Adrenal gland (tissue), 9 donors: ENCODE measurements at regions not wholly inside any gene's neighbourhood (a gene's known extent, or its start where the extent isn't known, plus 50 kb on each side); places are given as distances from the start of the nearest gene placed in this dataset.

Experiments used
- DNase-seq, 7 donors: peaks; one replicate each; pipeline ENCODE4 v3.0.0-alpha.2; 2019 to 2020
- H3K27ac ChIP-seq, 5 donors: fragments of 200-600 bp; sonication (generic) in 4 of 5; 1 replicate in 3 of 5; 2 replicates in 2 of 5; pipeline versions ENCODE4 v1.5.1 to v1.8.0; 2016 to 2020; ENCODE audit warnings: mild to moderate bottlenecking in 1 of 5
- H3K27me3 ChIP-seq: fragments of 200-600 bp; 2 replicates; pipeline ENCODE4 v1.8.0; 2021
- H3K36me3 ChIP-seq, 2 donors: fragments of 200-600 bp; replicated peaks in 1 of 2; 1 replicate in 1 of 2; 2 replicates in 1 of 2; pipeline versions ENCODE4 v1.5.1 to v1.8.0; 2018 to 2022
- H3K4me1 ChIP-seq, 2 donors: fragments of 200-600 bp; replicated peaks in 1 of 2; 1 replicate in 1 of 2; 2 replicates in 1 of 2; pipeline versions ENCODE4 v1.5.1 to v1.8.0; 2018 to 2021
- H3K4me3 ChIP-seq, 4 donors: fragments of 200-600 bp; sonication (generic) in 3 of 4; one replicate each; pipeline ENCODE4 v1.5.1; 2016 to 2018
- H3K9me3 ChIP-seq, 3 donors: fragments of 200-600 bp; sonication (generic) in 1 of 3; replicated peaks in 1 of 3; 1 replicate in 2 of 3; 2 replicates in 1 of 3; pipeline versions ENCODE4 v1.5.1 to v1.8.0; 2016 to 2021
- CTCF ChIP-seq, 6 experiments: fragments of 450-650 bp in 4 of 6; fragments of 200-600 bp in 2 of 6; sonication (generic) in 1 of 6; IDR thresholded peaks; 1 replicate in 5 of 6; 2 replicates in 1 of 6; pipeline versions ENCODE4 v1.5.1 to v1.8.0; 2016 to 2021; ENCODE audit warnings: antibody characterized with exemption in 6 of 6, mild to moderate bottlenecking in 2 of 6, moderate library complexity in 1 of 6
- POLR2A ChIP-seq, 2 donors: fragments of 450-650 bp; IDR thresholded peaks; one replicate each; pipeline ENCODE4 v1.6.1; 2017; ENCODE audit warnings: antibody characterized with exemption in 2 of 2, mild to moderate bottlenecking in 2 of 2, moderate library complexity in 1 of 2
- WGBS, 4 donors: extraction: QIAGEN DNeasy Blood & Tissue Kit in 2 of 4; methylation state at CpG; one replicate each; pipeline versions ENCODE4 v1.1.5 to v1.1.7; 2013 to 2017; 5-methylcytosine and 5-hydroxymethylcytosine counted together
- intact Hi-C, 2 donors: fragments of 100-400 bp; cut with DNase I; formaldehyde crosslinking; loops; one replicate each; pipeline versions ENCODE4 v1.14.1 to v1.15.0; 2022 to 2023
- donor health status: healthy with polysubstance abuse.
- donor health status: Bipolar disorder and iron deficiency.
- donor health status: DM: yes; HTN: yes; CAD: no.
- donor health status: DM: no; HTN: no; CAD: no.
- donor health status: DM: no; HTN: no; CAD: no.

GRCh38 chr7:124413029-124413428, 352.6 kb downstream of the GPR37 start:
- TF ChIP-seq CTCF (IDR thresholded peaks at IDR 0.05) (no peak), POLR2A (IDR thresholded peaks at IDR 0.05) (no peak)
- Histone ChIP-seq H3K9me3 (no peaks in the 10 kb centered on the region), H3K4me3 (no peak overlapping the region), H3K27me3 (no peaks in the 10 kb centered on the region), H3K4me1 (no peaks in the 10 kb centered on the region), H3K36me3 (no peaks in the 10 kb centered on the region), H3K27ac (no peak overlapping the region)
- no peak for DNase-seq
- 46 to 54% (median 50%) methylated on average over 3 of the region's 3 CpGs for WGBS, 4 donors
- intact Hi-C loops, result no loop called here

GRCh38 chr7:124412531-124412930, 353.1 kb downstream of the GPR37 start:
- Histone ChIP-seq H3K27ac (no peak overlapping the region), H3K36me3 (no peaks in the 10 kb centered on the region), H3K4me1 (no peaks in the 10 kb centered on the region), H3K4me3 (peak overlapping the region in 1 of 4 donors; percentile 23), H3K27me3 (no peaks in the 10 kb centered on the region), H3K9me3 (no peaks in the 10 kb centered on the region)
- intact Hi-C loops, result no loop called here
- WGBS, 4 donors, result 62 to 68% (median 63%) methylated on average over 6 of the region's 6 CpGs
- TF ChIP-seq CTCF (IDR thresholded peaks at IDR 0.05) (no peak), POLR2A (IDR thresholded peaks at IDR 0.05) (no peak)
- no peak for DNase-seq

- H3K36me3 ChIP-seq, result no peaks in the 10 kb centered on the region
- no peaks in the 10 kb centered on the region for H3K9me3 ChIP-seq
- peak in 2 of 7 donors; percentile 5 to 12 for DNase-seq
- TF ChIP-seq CTCF (IDR thresholded peaks at IDR 0.05), result no peak
- TF ChIP-seq POLR2A (IDR thresholded peaks at IDR 0.05), result no peak
- no peak overlapping the region for H3K27ac ChIP-seq
- 27 to 35% (median 32%) methylated on average over 7 of the region's 7 CpGs for WGBS, 4 donors
- intact Hi-C loops, result no loop called here
- H3K4me1 ChIP-seq, result no peaks in the 10 kb centered on the region
- H3K4me3 ChIP-seq, result peak overlapping the region in 1 of 4 donors; percentile 23
- H3K27me3 ChIP-seq, result no peaks in the 10 kb centered on the region
These were observed 353.8 kb downstream of the GPR37 start for GRCh38 chr7:124411796-124412195.

- DNase-seq, result no peak
- Histone ChIP-seq H3K4me3 (no peak overlapping the region), H3K27ac (no peak overlapping the region), H3K27me3 (no peaks in the 10 kb centered on the region), H3K9me3 (no peaks in the 10 kb centered on the region), H3K36me3 (no peaks in the 10 kb centered on the region), H3K4me1 (no peaks in the 10 kb centered on the region)
- intact Hi-C loops, result no loop called here
- no peak for TF ChIP-seq POLR2A (IDR thresholded peaks at IDR 0.05)
- no peak for TF ChIP-seq CTCF (IDR thresholded peaks at IDR 0.05)
- WGBS, 4 donors, result 65 to 73% (median 67%) methylated on average over 1 of the region's 1 CpG
These were observed 362.0 kb downstream of the GPR37 start for GRCh38 chr7:124403587-124403986.
